Mesodermal cell (in vitro differentiated cells): ENCODE measurements at regions not wholly inside any gene's neighbourhood (a gene's known extent, or its start where the extent isn't known, plus 50 kb on each side); places are given as distances from the start of the nearest gene placed in this dataset.

Experiments used
- H3K27ac ChIP-seq: 2 replicates; pipeline ENCODE4 v1.7.0; 2013; ENCODE audit warnings: mild to moderate bottlenecking, low read depth, low read length, moderate library complexity; ENCODE audit not compliant: severe bottlenecking
- H3K36me3 ChIP-seq: 2 replicates; pipeline ENCODE4 v1.7.1; 2013; ENCODE audit warnings: mild to moderate bottlenecking, low read length, moderate library complexity; ENCODE audit not compliant: control insufficient read depth, insufficient read depth
- H3K4me1 ChIP-seq: one replicate; pipeline ENCODE4 v1.7.1; 2013; ENCODE audit warnings: mild to moderate bottlenecking, low read length; ENCODE audit not compliant: insufficient read depth, control insufficient read depth, poor library complexity, severe bottlenecking
- H3K4me3 ChIP-seq: 2 replicates; pipeline ENCODE4 v1.7.0; 2013; ENCODE audit warnings: low read length, control low read depth, mild to moderate bottlenecking; ENCODE audit not compliant: insufficient read depth, poor library complexity, severe bottlenecking; ENCODE audit errors: extremely low read depth
- H3K9me3 ChIP-seq: 2 replicates; pipeline ENCODE4 v1.7.1; 2013; ENCODE audit warnings: mild to moderate bottlenecking, low read length, moderate library complexity; ENCODE audit not compliant: control insufficient read depth
- WGBS, 2 experiments: methylation state at CpG; one replicate each; pipeline ENCODE4 v1.1.5; 2013; ENCODE audit warnings: missing lambda C conversion rate in 2 of 2; ENCODE audit not compliant: insufficient coverage in 2 of 2; 5-methylcytosine and 5-hydroxymethylcytosine counted together

DNA sequence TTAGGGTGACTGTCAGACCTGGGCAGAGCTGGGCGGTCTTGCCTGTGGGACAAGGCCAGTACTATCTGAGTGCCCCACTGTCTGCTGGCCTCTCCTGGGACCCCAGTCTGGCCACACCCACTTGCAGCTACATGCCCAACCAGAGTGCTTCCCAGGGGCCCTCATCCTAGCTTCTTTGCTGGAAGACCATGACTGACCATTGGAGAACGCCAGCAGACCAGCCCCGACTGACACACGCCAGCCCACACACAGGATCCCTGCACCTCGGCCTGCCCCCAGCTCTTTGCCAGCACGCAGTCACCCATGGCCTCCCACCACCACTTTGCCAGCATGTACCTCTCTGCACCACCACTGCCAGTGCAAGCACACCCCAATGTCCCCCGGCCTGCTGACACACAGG, 585.7 kb downstream of the ZNF674 start:
- whole genome bisulfite sequencing, 2 experiments = 100% methylated on average over 1 to 5 of the region's 7 CpGs
- Histone ChIP-seq H3K9me3 (no peaks in the 10 kb centered on the region), H3K36me3 (no peaks in the 10 kb centered on the region), H3K4me3 (no peak overlapping the region), H3K27ac (no peak overlapping the region), H3K4me1 (no peaks in the 10 kb centered on the region)

DNA sequence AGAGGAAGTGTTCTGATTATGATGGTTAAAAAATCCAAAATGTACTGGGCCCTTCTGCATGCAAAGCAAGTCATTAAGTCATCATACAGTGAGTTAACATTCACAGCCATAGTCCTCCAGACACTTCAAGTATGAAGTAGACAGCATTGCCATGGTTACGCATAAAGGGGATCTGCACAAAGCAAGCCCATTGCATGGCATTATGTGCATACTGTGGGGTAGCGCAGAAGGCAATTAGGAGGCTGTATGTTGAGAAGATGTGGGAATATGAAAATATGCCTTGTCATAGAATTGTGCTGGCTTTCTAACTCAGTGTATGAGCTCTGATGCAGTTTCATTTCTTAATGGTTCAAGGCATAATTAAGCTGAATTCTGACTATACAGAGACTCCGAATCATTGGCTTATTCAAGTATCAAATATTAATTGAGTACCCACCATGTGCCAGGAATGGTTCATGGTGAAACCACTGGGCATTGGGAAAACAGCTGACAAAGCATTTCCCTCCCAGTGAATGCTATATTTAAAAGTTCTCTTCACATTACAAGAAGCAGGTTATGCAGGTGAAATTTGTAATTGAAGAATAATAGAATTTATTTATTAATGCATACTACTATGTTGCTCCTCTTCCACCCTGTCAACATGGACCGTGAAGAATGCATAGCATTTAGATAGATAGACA, 588.9 kb downstream of the ZNF674 start:
- Histone ChIP-seq H3K27ac (no peak overlapping the region), H3K4me1 (no peaks in the 10 kb centered on the region), H3K36me3 (no peaks in the 10 kb centered on the region), H3K4me3 (no peak overlapping the region), H3K9me3 (no peaks in the 10 kb centered on the region)
- WGBS, 2 experiments = 100% methylated on average over 1 of the region's 4 CpGs

DNA sequence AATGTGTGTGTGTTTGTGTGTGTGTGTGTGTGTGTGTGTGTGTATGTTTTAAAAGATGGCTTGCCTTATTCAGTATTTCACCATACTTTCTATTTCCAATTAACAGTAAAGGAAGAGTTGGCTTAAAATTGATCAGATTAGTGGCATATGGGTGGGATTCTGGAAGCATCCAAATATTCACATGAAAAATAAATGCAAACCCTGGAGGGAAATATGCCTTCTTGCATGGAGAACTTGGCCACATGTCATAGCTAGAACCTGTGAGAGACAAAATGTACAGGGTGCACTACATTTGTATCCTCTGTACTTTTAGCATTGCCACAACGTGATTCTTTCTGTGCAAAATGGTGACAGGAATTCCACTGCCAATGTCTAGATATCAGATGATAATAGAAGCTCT, 589.6 kb downstream of the ZNF674 start:
- H3K4me3 ChIP-seq = no peak overlapping the region
- H3K9me3 ChIP-seq = no peaks in the 10 kb centered on the region
- 100% methylated on average over 1 of the region's 1 CpG; no CpG with 5 or more reads in 1 of the 2 experiments for WGBS, 2 experiments
- no peaks in the 10 kb centered on the region for H3K36me3 ChIP-seq
- no peaks in the 10 kb centered on the region for H3K4me1 ChIP-seq
- H3K27ac ChIP-seq = no peak overlapping the region

DNA sequence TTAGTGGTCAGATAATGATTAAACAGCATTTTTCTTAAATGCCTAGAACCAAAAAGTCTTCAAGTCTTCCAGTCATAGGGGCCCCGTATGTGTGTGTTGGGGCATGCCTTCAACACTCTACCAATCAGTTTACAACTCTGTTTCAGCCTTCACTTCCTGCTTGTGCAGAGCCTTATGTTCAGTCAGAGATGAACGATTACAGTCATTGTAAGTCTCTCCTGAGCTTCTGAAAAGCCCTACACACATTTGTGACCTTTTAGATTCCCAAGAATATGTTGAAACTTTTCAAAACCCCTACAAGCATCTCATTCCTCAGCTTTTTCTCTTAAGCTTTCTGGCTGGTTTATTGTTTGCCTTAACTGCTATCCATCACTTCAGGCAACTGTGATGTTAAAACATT, 591.2 kb downstream of the ZNF674 start:
- WGBS, 2 experiments = 60 to 75% methylated on average over 1 of the region's 2 CpGs
- Histone ChIP-seq H3K4me3 (no peak overlapping the region), H3K9me3 (no peaks in the 10 kb centered on the region), H3K4me1 (no peaks in the 10 kb centered on the region), H3K36me3 (no peaks in the 10 kb centered on the region), H3K27ac (no peak overlapping the region)

GRCh38 chrX:45952030-45952429, 593.2 kb downstream of the ZNF674 start:
- Histone ChIP-seq H3K4me3 (no peak overlapping the region), H3K27ac (no peak overlapping the region), H3K4me1 (no peaks in the 10 kb centered on the region), H3K36me3 (no peaks in the 10 kb centered on the region), H3K9me3 (no peaks in the 10 kb centered on the region)
- no CpG with 5 or more reads among the region's 2 CpGs for WGBS, 2 experiments

DNA sequence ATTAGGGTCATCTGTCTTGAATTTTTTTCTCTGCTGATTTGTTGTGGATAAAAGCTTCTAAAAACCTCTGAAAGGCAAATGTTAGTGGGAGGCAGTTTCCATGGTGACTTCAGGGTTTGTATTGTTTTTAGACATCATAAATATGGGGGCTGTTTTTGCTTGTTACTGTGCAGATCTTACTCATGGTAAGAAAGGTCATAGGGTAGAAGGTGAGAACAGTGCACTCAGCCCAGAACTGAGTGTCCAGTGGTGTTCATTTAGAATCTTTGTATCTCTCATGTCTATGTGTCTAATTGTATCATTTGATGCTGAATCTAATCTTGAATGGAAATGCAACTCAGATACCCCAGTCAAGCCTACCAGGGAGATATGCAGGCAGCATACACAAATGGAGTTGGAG, 609.8 kb downstream of the ZNF674 start:
- no peaks in the 10 kb centered on the region for H3K9me3 ChIP-seq
- no peak overlapping the region for H3K27ac ChIP-seq
- no peaks in the 10 kb centered on the region for H3K36me3 ChIP-seq
- no peaks in the 10 kb centered on the region for H3K4me1 ChIP-seq
- no peak overlapping the region for H3K4me3 ChIP-seq

- Histone ChIP-seq H3K36me3 (no peaks in the 10 kb centered on the region), H3K9me3 (no peaks in the 10 kb centered on the region), H3K4me1 (no peaks in the 10 kb centered on the region), H3K4me3 (no peak overlapping the region), H3K27ac (no peak overlapping the region)
- no CpG with 5 or more reads among the region's 3 CpGs for WGBS, 2 experiments
Measured at GRCh38 chrX:45912316-45912715, 632.9 kb downstream of the ZNF674 start.

DNA sequence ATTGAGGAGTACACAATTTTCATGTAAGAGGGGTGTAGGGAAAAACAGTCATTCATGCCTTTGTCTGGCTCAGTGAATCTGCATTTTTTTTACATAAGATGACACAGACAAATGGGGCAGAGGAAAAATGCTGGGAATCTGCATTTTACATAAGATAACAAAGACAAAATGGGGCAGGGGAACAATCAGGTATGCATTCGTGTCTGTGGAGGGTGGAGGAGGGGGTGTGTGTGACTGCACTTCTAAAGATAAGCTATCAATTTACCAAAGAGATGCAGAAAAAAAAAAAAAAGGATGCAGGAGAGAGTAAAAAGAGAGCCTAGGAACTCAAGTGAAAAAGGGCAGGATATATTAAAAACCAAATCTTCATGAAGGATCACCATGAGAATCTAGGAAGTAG, 637.4 kb downstream of the ZNF674 start:
- Histone ChIP-seq H3K9me3 (no peaks in the 10 kb centered on the region), H3K27ac (no peak overlapping the region), H3K4me1 (peaks cover 3% of the 10 kb centered on the region), H3K4me3 (no peak overlapping the region), H3K36me3 (no peaks in the 10 kb centered on the region)
- WGBS, 2 experiments = no CpG with 5 or more reads among the region's 1 CpG

DNA sequence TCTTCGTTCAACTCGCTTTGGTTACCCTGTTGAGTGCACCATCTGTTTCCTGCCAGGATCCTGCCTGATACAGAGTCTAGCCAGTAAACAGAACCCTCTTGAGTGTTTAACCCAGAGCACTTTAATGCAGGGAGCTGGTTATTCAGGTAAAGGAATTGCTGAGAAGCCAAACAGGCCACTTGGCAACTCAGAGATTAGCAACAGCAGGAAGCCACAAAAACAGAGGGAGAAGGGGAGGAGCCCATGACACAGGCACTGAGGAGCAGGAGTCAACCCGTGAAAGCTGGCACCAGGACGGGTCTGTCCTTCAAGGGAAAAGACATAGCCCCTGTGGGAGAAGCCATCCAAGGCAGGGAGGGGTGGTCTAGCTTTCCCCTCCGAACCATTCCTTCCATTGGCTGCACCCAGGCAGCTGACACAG, 641.4 kb downstream of the ZNF674 start:
- no peaks in the 10 kb centered on the region for H3K36me3 ChIP-seq
- H3K4me3 ChIP-seq = no peak overlapping the region
- no peaks in the 10 kb centered on the region for H3K9me3 ChIP-seq
- 45% methylated on average over 5 of the region's 5 CpGs; no CpG with 5 or more reads in 1 of the 2 experiments for WGBS, 2 experiments
- peak overlapping the region; percentile 41 for H3K27ac ChIP-seq
- peaks cover 3% of the 10 kb centered on the region for H3K4me1 ChIP-seq

DNA sequence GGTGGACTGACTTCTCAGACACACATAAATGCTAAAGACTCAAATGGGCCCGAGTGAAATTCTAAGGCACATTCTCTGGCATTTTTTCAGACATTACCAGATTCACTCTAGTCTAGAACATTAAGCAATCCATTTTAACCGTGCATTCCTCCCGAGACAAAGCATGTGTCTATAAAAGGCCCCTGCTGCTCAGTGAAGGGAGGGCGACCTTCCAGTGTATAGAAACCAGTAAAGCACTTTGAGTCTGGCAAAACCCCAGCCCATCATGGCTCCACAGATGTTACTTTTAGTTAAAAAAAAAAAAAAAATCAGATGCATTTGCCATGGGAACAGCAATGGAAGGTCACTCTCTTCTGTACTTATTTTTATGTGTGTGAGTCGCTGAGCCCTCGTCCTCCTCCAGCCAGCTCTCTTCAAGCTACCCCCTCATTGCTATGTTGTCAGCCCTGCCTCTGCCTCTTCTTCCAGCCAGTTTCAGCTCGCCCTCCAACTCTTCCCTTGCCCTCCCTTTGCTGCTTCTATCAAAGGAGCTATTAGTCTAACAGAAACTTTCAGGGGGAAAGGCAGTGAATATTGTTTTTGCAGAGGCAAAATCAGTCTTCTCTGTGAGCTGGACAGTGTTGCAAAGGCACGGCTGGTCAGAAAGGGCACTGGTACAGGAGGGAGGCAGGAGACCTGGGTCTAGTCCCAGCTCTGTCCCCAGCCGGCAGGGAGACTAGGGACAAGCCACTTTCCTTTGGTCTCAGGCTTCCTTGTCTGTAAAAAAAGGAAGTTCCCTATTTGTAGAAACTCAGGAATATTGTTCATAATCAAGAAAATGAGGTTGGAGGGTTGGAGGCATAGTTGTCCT, 644.2 kb downstream of the ZNF674 start:
- 70 to 80% methylated on average over 2 of the region's 9 CpGs for WGBS, 2 experiments
- H3K4me3 ChIP-seq = no peak overlapping the region
- H3K4me1 ChIP-seq = peaks cover 3% of the 10 kb centered on the region
- no peaks in the 10 kb centered on the region for H3K9me3 ChIP-seq
- no peak overlapping the region for H3K27ac ChIP-seq
- no peaks in the 10 kb centered on the region for H3K36me3 ChIP-seq
